ENCODE measurements at regions not wholly inside any gene's neighbourhood (a gene's known extent, or its start where the extent isn't known, plus 50 kb on each side); places are given as distances from the start of the nearest gene placed in this dataset.

DNA sequence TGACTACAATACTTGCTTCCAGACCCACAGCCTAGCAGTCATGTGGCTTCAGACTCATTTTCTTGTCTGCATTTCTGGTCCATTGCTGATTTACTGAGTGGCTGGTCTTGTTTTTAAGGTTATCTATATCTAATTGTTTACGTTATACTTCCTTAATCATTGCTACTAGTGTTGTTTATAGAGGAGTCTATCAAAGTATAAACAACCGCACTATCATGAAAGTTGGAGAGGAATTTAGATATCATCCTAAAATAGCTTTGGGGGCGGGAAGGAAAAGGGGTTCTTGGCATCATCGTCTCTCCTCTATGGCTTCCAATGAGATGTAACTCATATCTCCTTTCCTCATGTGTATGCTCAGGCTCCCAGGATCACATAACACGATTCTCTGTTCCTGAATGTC, 372.1 kb upstream of the PBX1 start:
- DNase-seq, result no peak

DNA sequence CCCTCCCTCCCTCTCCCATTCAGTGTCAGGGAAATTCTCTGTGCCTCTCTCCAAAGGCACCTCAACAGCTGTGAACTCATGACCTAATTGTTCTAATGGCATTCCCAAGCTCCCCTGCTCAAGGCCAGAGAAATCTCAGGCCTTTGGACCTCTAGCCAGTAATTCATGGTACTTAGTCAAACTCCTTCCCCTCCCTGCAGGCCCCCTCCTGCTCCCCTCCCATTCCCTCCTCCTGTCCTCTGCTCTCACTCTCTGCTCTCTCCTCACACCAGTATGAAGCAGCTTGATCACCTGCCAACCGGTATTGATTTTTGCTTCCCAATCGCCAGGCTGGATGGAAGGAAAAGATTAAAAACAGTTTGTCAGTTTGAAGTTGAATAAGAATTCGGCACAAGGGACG, 370.5 kb upstream of the PBX1 start:
- DNase-seq, result no peak

DNA sequence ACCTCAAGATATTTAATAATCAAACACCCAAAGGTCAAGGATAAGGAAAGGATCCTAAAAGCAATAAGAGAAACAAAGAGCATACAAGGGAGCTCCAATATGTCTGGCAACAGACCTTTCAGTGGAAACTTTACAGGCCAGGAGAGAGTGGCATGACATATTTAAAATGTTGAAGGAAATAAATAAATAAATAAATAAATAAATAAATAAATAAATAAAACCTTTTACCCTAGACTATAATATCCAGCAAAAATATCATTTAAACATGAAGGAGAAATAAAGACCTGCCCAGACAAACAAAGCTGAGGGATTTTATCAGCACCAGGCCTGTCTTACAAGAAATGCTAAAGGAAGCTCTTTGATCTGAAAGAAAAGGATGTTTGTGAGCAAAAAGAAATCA, 367.8 kb upstream of the PBX1 start:
- no peak for DNase-seq

DNA sequence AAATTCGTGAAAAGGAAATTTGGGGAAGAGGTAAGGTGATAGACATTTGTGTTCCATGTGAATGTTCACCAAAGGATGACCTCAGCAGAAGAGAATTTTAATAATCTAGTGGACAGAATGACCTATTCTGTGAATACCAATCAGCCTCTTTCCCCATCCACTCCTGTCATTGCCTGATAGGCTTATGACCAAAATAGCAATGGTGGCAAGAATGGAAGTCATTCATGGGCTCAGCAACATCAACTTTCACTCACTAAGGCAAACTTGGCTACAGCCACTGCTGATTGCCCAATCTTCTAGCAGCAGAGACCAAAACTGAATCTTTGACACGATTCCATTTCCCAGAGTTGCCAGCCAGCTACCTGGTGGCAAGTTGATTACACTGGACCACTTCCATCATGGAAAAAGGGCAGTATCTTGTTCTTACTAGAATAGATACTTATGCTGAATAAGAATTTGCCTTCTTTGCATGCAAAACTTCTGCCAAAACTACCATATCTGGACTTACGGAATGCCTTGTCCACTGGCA, 348.7 kb upstream of the PBX1 start:
- no peak for DNase-seq

DNA sequence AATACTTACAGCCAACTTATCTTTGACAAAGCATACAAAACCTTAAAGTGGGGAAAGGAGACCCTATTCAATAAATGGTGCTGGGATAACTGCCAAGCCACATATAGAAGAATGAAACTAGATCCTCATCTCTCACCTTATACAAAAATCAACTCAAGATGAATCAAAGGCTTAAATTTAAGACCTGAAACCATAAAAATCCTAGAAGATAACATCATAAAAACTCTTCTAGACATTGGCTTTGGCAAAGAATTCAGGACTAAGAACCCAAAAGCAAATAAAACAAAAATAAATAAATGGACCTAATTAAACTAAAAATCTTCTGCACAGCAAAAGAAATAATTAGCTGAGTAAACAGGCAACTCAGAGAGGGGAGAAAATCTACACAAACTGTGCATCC, 335.6 kb upstream of the PBX1 start:
- DNase-seq, result no peak

DNA sequence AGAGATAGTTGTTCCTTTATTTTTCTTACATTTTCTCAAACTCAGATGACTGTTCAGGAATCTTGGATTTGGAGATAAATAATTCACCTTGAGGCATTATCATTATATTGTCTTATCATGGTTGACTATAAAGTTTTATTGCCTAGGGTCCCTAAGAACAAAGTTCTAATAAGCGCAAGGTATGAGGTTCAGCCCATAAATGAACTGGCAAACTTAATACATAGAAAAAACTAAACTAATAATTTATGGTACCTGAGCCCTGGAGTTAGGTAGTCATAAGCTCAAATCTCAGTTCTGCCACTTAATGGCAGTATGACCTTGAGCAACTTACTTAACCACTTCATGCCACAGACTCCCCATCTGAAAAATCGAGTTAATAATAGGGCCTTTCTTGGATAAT, 334.0 kb upstream of the PBX1 start:
- no peak for DNase-seq

DNA sequence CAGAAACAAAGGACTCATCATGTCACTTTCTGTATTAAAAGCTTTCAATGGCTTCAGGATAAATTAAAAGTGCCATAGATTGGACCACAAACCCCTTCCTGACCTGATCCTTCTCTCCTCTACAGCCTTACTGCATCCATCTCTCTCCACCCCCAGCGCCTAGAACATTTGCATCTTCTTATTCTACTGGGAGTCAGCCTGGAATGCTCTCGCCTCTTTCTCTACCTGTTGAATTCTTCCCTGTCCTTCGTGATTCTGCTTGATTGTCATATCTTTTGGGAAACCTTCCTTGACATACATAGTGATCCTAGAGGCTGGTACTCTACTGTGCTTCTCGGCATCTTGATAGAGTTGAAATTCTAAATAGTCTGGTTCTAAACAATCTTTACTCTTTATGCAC, 332.0 kb upstream of the PBX1 start:
- DNase-seq, result no peak

DNA sequence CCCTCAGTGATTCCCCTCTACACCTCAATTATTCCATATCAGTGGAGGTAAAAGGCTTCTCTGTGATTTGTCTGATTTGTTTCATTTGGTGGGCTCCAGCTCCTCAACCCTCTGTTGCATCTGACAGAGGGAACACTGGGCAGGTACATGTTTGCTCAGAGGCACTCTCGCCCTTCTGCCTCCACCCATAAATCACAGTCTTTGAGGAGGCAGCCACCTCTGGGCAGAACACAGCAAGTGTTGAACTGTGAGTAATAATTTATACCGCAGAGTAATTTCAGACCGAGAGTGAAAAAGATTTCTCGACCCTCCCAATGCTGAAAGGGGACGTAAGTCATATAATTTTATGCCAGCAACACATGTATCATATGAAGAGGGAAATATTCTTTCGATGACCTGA, 330.1 kb upstream of the PBX1 start:
- DNase-seq, result no peak

DNA sequence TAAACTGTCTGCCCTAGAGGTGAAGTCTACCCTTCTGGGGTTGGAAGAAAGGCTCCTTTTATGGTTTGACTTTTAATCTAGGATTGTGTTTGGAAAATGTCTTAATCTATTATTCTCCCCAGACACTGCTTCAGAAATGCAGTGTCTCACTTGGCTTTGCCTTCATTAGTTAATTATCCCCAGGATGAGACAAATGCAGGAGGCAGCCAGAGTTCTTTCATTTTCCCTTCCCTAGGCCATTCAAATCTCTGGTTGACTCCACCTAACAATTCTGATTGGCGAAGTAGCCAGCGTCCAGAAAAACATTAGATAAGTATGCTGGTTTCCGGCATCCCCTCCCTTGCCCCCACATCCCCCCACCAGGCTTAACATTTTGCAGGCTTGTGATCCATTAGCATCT, 325.8 kb upstream of the PBX1 start:
- DNase-seq, result no peak

DNA sequence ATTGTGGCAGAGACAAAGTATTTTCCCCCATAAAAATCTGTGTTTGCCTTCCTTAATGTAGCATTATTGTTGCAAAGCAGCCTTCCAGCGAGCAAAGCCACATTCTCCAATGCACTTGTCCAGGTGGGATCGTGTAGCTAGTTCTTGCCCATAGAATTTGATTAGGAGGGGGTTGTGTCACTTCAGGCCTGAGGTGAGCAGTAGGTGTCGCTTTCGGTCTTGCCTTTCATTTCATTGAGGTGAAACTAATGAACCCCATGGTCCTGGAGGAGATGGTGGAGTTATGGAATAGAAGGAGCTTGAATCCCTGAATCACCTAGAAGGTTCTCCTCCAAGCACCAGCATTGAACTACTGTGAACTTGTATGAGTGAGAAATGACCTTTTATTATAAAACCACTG, 318.9 kb upstream of the PBX1 start:
- no peak for DNase-seq

DNA sequence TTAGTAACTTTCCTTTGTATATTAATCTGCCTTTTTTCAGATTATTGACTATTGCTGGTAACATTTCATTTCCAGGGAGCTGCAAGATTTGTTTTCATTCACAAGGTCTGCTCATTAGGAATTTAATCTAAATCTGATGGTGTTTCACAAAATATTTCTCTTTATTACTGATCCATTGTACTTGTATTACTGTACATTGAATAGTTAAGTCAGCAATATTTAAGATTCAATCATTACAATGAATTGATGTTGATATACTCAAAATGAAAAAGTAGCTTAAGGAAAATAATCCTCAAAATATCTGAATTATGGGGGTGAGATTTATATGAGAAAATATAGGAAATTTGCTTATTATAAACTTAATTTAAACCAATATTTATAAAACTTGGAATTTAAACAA, 308.6 kb upstream of the PBX1 start:
- no peak for DNase-seq

DNA sequence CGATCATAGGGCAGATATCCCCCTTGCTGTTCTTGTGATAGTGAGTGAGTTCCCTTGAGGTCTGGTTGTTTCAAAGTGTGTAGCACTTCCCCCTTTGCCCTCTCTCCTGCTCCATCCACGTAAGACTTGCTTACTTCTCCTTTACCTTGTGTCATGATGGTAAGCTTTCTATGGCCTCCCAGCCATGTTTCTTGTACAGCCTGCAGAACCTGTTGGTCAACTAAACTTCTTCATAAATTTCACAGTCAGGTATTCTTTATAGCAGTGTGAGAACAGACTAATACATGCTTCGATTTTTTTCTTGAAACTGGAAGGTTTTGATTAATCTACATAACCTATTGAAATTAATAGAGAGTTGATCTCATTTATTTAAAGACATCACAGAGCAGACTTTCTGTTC, 302.5 kb upstream of the PBX1 start:
- DNase-seq, result no peak

DNA sequence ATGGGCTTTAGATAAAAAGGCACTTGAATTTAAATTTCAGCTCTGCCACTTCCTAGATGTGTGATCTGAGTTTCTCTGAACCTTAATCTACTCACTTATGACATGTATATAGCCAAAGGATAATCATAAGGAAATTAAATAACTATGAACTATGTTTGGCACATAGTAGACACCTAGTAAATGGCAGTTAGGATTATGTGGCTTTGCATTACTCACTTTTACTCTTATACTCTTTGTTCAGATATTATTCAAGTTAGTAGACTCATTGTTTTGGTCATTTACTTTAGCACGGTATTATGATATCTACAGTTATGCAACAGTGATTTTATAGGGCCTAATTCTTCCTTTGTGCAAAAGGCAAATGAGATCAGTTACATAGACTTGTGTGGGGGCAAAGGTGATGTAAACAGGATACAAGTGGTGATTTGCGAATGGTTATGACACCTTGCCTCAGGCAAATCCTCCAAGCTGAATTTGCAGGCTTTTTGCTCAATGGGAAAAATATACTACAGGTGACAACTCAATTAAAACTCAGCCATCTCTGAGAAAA, 297.2 kb upstream of the PBX1 start:
- DNase-seq, result no peak

DNA sequence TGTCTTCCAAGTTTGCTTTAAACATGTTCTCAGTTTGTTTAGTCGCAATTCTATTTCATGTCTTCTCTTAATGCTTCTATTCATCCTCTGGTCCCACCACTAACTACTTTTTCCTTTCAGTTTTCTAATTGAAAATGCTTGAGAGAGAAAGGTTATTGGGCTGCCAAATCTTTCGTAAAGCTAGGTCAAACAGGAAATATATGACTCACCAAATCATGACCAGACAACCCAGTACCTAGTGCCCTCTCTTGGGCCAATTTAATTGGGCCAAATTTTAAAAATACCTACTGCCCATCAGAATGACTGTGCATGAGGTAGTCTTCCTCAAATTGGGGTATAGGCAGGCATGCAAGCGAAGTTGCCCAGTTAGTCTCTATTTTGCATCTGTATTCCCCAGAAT, 295.4 kb upstream of the PBX1 start:
- DNase-seq, result no peak

DNA sequence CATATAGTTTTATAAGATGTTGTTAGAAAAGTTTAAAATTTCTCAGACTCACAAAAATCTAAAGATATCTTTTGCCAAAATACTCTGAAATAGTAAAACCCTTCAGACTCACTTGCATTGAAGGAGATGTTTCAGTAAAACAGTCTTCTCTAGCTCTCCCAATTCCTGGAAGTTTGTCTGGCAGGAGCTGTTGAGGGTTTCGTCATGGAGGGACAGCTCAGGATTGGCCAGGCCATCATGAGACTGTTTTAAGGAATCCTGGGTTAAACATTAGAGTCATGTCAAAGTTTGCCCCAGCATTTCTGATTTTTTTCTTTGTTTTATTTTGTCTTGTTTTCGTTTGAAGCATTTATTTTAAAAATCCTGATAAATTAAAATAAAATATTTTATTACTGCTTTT, 293.8 kb upstream of the PBX1 start:
- no peak for DNase-seq

DNA sequence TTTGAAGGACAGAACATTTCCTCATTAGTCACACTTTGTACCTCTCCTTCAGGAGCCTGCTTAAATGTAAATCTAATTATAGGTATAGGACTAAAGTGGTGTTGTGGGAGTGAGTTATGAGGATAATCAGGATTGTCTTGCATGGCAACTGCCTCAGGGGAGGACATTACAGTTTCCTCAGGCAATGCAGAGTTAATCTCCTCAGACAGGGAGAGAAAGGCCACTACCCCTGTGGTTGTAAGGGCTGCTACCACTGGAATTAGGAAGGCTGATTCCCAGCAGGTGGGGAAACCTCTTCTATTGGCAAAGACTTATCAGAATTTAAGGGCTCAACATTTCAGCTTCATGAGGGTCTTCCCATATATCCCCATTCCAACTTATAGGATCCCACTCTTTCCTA, 286.8 kb upstream of the PBX1 start:
- no peak for DNase-seq

DNA sequence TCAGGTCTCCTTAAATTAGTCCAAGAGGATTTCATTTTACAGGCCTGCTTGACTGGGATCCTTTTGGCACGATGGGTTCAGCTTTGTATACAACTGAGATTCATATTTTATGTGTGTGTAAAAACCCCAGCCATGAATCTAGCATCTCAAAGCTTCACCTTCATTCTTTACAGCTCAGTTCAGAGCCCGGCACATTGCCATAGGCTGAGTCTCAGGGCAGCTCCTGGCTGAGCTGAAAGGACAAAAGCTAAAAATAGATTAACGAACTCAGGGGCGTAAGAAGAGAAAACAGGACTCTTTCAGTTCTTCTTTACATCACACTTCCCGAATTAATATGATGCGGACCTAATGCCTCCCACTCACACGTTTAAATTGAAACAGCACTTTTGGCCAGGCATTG, 262.8 kb upstream of the PBX1 start:
- no peak for DNase-seq

DNA sequence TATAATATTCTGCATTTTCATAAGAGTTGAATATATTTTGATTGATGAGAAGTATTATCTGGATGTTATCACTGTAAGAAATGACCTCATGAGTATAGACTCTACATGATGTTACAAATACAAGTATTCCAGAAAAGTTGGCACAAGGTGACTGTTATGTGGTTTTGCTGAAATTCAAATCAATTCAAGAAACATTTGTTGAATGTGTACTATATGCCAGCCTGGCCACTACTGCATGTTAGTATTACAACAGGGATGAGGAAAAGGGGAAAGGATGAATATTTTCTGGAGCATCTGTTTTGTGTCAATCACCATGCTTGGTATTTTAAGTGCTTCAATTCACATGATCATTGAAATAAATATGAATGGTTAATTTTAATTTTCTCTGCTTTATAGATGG, 250.9 kb upstream of the PBX1 start:
- no peak for DNase-seq

DNA sequence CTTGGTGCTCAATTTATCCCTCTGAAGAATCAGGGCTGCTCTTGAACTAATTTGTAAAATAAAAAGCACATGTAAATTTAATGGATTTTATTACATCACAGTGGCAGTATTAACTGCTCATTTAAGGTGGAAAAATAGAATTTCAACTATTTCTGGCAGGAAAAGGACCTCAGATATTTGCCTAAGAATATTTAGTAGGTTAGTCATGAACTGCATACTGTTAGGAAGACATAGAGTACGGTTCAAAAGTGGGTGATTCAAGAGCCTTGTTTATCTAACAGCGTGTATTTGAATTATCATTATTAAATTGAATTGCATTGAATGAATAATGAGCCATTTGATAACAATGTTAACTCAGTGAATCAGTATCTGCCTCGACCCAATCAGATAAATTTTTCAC, 248.8 kb upstream of the PBX1 start:
- DNase-seq, result no peak

DNA sequence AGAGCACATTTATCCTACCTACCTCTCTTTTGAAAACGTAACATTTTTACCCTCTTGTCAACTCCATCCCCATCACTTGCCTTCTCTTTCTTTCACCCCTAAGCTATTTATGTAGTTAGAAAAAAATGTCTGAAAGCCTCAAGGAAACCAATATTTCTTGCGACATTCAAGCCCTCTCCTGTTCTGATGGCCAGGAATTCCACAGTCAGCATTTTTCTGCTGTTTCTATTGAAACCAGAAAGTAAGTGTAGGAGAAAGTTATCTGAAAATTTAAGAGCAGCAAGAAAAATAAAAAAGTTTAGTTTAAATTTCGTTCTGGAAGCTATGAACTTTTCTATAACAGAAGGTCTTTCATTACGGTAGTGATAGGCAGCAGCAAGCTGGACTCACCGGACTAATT, 247.6 kb upstream of the PBX1 start:
- DNase-seq, result no peak

DNA sequence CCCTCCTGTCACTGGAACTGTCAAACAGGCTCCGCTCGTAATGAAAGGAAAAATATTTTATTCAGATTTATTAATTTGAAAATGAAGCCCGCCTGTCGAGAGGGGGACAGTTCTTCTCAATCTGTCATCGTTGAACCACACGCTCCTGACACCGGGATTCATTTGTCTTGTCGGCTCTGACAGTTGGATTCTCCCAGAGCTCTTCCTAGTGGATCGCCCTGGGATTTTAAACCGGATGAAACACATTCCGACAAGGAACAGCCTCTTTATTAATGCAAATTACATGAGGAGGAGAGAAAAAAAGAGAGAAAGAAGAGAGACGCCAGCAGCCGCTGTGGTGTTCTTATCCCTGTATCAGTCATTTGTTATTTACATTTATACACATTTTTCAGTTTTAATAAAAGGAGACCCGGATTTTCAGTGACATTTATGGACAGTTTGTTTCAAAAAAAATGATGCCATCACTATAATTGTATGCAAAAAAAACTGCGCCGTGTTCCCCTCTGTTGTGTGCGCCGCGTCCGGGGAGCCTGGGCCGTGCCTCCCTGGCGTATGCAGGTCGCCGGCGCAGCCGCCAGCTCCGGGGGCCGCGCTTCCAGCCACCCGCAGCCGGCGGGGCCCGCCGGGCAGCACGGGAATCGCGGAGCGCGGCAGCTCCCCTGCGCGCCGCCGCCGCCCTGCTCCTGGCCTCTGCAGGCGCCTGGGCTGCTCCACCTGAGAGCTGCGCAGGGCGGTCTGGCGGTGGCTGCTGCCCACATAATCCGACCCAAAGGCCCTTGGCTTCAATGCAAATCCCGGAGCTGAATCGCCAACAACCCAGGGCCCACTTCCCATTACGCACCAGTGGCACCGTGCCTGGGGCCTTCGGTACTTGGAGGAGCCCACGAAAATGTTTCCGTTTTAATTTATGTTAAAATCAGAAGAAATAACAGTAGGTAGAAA, 237.9 kb upstream of the PBX1 start:
- peak; percentile 25 for DNase-seq

DNA sequence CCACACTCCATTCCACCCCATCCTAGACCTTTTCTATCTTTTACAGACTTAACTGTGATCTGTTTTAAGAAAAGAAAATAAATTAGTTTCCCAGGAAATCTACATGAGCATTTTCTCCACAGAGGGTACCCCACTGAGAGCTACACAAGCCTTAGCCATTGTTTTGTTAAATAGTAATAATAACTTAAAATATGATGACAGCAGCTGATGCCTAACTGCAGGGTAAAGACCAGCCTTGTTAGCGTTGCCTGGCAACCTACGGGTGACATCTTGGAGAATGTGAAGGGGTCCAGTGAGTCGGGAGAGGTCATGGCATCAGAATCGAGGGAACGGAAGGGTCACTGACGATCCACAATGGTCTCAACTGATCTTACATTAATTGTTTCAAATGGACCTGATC, 233.2 kb upstream of the PBX1 start:
- DNase-seq, result no peak

DNA sequence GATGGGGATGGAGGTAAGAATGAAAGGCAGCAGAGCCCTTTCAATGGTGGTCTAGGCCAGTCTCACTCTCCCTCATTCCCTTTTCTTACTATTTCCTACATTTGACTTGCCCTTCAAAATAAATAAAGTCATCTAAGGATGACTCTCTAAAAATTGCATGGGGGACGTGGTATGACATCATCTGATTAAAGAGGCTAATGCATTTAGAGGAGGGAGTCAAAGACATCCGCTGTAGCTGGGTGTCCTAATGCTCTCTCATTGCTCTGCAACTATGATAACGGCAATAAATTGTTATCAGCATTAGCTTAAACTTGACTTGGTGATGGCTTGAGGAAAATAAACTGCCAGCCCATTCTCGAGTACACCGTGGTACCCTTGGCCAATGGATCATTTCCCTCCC, 225.6 kb upstream of the PBX1 start:
- no peak for DNase-seq

DNA sequence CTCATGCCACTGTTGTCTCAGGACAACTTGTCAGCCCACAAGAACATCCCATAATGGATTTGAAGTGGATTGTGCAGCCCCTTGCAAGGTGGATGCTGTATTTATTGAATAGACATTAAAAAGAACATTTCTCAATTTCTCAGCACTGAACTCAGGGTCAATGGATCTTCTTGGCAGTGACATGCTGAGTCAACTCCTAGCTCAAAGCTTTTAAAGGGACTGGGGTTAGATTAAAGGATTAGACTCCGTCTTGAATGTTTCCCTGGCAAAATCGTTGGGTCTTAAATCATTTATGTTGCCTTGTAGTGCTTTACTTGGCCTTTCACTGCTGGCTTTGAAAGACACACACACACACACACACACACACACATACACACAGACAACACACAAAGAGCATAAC, 221.6 kb upstream of the PBX1 start:
- no peak for DNase-seq

DNA sequence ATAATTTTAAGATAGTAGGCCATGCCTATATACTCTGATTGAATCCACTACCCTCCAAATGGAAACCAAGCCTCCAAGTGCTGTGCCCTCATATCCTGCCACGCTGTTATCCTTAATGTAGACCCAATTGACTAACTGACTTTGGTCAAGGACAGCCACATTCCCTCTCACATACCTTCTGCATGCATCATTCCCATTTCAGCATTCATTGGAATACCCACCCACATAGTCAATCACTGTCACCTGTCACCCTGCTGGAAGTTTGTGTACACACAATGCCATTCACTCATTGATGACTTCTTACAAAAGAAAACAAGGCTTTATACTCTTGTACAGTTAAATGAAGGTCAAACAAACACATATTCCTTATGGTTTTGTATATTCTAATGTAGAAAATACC, 221.1 kb upstream of the PBX1 start:
- DNase-seq, result no peak
